ENCODE measurements at regions not wholly inside any gene's neighbourhood (a gene's known extent, or its start where the extent isn't known, plus 50 kb on each side); places are given as distances from the start of the nearest gene placed in this dataset.

DNA sequence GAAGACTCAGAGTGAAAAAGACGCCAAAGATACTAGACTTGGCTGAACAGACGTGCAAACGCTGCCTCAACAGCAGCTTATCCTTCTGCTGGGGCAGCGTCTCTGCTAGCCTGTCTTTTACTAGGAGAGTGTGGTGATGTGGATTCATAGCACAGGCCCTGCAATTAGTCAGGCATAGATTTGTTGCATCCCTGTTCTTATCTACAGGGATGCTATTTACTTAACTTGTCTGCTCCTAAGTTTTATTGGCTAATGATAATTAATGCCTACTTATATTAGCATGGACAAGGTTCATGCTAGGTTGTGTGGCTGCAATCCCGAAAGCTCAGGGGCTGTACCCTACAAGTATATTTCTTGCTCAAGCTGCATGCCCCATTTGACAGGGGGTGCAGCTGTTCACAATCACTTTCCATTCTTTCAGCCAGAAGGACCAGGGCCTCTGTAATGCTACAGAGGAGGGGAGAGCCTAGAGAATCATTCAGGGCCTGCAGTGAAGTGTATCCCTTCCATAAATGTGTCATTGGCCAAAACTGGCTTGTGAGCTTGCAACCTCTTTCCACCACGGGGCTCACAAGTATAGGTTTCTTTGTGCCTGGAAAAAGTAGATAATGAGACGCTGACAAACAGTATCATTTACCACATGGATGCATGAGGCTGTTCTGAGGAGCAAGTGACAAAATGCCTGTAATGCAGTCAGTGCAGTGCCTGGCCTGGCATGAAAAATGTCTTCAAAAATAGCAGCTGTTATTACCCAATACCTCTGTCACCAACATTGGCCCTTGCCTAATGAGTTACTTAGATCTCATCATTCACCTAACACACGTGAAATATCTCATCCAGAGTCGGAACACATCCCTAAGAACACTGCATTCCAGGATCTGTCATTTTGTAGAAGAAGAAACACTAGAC is 685.8 kb upstream of the API5 start:
- TF ChIP-seq EP300 (IDR thresholded peaks at IDR 0.05) (no peak), POLR2AphosphoS5 (IDR thresholded peaks at IDR 0.05) (no peak)
- TF ChIP-seq, protein P1, sequence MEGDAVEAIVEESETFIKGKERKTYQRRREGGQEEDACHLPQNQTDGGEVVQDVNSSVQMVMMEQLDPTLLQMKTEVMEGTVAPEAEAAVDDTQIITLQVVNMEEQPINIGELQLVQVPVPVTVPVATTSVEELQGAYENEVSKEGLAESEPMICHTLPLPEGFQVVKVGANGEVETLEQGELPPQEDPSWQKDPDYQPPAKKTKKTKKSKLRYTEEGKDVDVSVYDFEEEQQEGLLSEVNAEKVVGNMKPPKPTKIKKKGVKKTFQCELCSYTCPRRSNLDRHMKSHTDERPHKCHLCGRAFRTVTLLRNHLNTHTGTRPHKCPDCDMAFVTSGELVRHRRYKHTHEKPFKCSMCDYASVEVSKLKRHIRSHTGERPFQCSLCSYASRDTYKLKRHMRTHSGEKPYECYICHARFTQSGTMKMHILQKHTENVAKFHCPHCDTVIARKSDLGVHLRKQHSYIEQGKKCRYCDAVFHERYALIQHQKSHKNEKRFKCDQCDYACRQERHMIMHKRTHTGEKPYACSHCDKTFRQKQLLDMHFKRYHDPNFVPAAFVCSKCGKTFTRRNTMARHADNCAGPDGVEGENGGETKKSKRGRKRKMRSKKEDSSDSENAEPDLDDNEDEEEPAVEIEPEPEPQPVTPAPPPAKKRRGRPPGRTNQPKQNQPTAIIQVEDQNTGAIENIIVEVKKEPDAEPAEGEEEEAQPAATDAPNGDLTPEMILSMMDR (IDR thresholded peaks at IDR 0.05), result no peak

All from gastroesophageal sphincter (tissue), 3 donors.